ENCODE measurements at regions not wholly inside any gene's neighbourhood (a gene's known extent, or its start where the extent isn't known, plus 50 kb on each side); places are given as distances from the start of the nearest gene placed in this dataset.
A peak's percentile ranks its signal among the peaks of the same experiment; 100 is the strongest.
"Not testable (repeated sequence)": the region's sequence is repeated elsewhere in the genome, so short reads cannot be mapped to it uniquely, and the experiment has no call there.

GRCh38 chr10:33038672-33039071, 80.6 kb upstream of the ITGB1 start:
- no peak for DNase-seq (ENCODE audit: low read depth, low spot score)

DNA sequence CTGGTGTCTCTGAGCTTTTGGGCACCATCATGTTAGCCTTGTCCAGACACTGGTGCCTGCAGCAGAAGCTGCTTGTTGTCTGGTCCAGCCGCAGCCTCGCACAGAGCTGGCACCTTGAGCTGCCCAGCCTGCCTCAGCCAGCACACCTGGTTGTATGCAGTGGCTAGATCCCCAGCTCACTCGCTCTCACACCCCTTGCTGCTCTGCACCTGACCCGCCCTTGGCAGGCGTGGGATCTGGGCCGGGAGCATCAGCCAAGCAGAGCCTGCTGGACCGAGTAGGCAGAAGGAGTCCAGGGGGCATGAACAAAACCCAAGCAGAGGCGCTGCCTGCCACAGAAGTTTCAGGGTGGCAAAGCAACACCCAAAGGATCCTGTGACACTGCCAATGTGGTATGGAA, 79.7 kb upstream of the ITGB1 start:
- DNase-seq (ENCODE audit: low read depth, low spot score), result no peak

- DNase-seq (ENCODE audit: low read depth, low spot score), result no peak
Measured at GRCh38 chr10:33036670-33037069, 78.6 kb upstream of the ITGB1 start.

GRCh38 chr10:33035411-33035810, 77.4 kb upstream of the ITGB1 start:
- DNase-seq (ENCODE audit: low read depth, low spot score), result no peak

- DNase-seq (ENCODE audit: low read depth, low spot score), result no peak
Measured at GRCh38 chr10:33034931-33035330, 76.9 kb upstream of the ITGB1 start.

GRCh38 chr10:33032654-33033151, 74.7 kb upstream of the ITGB1 start:
- DNase-seq (ENCODE audit: low read depth, low spot score), result peak; percentile 71

DNA sequence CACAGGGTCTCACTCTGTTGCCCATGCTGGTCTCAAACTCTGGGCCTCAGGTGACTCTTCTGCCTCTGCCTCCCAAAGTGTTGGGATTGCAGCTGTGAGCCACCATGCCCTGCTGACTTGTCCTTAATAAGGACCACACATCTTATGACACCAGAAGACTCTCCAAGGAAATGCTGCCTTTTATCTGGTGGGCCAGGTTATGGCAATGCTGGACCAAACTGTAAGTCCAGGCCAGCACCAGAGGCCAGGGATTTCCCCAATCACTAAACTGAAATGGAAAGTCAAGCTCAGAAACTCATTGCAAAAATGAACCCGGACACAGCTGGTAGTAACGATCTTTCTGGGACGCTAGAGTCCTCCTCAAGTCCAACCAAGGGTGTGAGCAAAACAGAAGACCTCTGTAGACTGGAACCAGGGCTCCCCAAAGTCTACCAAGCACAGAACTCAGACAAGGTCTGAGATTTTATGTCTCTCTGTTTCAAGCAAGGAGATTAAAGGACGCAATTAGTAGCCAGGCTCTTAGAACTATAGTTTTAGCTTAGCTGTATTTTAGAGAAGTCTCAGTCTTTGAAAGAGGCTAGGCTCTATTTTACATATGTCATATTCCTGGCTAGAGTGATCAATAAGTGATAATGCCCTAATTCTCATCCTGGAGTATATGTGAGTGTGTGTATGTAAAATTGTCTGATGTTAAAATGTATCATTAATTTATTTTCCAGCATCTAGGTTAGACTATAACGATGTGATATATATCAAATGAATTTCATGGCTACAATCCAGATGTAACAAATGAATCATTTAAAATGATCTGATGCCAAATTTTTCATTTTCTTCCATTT, 74.0 kb upstream of the ITGB1 start:
- DNase-seq (ENCODE audit: low read depth, low spot score), result no peak

DNA sequence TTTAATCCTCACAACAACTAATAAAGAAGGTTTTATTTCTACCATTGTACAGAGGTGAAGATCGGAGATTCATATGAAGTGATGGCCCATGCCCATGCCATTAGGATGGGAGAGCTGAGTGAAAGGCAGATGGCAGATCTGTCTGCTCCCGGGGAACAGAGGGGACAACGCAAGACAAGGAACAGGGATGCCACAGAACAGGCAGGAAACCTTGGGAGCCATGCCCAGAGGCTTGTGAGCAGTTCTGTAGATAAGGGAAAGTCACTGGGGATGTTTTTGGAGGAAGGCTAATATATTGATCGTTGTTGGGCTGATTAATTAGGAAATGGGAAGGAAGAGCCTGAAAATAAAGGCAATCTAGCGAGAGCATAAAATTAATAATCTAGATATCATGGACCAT, 73.1 kb upstream of the ITGB1 start:
- no peak for DNase-seq (ENCODE audit: low read depth, low spot score)

- DNase-seq (ENCODE audit: low read depth, low spot score), result not testable (repeated sequence)
Measured at GRCh38 chr10:33028515-33028914, 70.5 kb upstream of the ITGB1 start.

GRCh38 chr10:33027088-33027487, 69.1 kb upstream of the ITGB1 start:
- no peak for DNase-seq (ENCODE audit: low read depth, low spot score)

GRCh38 chr10:33026422-33026821, 68.4 kb upstream of the ITGB1 start:
- no peak for DNase-seq (ENCODE audit: low read depth, low spot score)

DNA sequence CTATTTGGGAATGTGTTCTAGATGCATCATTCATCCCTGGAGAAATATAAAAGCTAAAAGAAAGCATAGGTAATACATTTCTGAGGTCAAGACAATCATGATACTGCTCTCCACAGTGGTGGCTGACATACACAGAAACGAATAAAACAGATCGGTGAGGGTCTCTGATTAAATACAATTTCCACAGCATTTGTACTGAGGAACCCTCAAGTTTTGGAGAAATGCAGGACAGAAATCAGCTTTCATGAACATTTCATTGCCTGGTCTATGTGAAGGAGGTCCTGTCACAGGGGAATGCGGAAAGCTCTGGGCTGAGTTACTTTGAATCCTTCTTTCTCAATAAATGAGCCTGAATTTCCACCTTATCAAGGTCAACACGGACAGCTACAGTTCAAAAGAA, 67.9 kb upstream of the ITGB1 start:
- DNase-seq (ENCODE audit: low read depth, low spot score), result no peak

DNA sequence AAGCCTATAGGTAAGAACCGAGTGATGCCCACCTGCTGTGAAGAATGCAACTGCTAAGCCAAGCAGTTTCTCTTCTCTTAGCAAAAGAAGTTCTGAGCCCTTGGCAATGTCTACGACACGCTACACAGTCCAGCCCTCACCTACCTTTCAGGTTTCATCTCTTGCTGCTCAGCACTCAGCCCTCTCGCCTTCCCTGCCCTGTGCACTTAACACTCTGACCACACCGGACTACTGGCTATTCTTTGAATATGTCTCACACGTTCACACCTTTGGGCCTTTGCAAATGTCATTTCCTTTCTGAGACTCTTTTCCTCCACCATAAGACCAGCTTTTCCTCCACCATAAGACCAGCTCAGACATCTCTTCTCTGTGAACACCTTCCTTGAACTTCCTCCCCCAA, 67.0 kb upstream of the ITGB1 start:
- no peak for DNase-seq (ENCODE audit: low read depth, low spot score)

- no peak for DNase-seq (ENCODE audit: low read depth, low spot score)
Measured at GRCh38 chr10:33022691-33023090, 64.7 kb upstream of the ITGB1 start.

GRCh38 chr10:33022090-33022489, 64.1 kb upstream of the ITGB1 start:
- DNase-seq (ENCODE audit: low read depth, low spot score), result no peak

DNA sequence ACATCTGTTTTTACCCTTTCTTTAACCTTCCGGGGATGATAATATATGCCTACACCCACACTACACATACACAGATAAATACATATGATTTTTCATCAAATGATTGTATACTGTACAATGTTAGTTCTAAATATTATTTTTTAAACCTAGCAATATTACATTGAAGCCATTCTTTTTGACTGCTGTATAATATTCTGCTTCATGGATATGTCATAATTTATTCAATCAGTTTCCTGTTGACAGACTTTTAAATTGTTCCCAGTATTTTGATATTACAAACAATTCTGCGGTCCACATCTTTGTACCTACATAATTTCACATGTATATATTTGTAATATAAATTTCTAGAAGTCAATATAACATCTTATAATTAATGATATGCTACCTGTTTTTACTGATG, 59.0 kb upstream of the ITGB1 start:
- no peak for DNase-seq (ENCODE audit: low read depth, low spot score)

- no peak for DNase-seq (ENCODE audit: low read depth, low spot score)
Measured at GRCh38 chr10:33015761-33016547, 57.9 kb upstream of the ITGB1 start.

GRCh38 chr10:33013331-33013730, 55.3 kb upstream of the ITGB1 start:
- DNase-seq (ENCODE audit: low read depth, low spot score), result not testable (repeated sequence)

DNA sequence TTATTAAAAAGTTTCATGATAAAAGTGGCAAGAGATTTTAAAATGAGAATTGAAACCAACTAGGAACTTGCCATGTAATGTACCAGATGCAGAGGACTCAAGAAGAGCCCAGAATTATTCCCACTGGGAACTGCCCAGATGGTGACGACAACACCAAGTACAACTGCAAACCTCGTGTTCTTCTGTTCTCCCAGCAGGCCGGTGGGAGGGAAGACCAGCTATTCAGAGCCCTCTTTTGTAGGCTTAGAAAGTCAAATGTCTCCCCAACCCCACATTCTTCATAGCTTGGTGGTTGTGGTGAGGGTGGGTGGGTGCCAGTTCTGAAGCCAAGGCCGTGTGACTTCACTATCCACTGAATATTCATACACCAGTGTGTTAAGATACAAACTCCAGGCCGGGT, 54.3 kb upstream of the ITGB1 start:
- DNase-seq (ENCODE audit: low read depth, low spot score), result no peak

DNA sequence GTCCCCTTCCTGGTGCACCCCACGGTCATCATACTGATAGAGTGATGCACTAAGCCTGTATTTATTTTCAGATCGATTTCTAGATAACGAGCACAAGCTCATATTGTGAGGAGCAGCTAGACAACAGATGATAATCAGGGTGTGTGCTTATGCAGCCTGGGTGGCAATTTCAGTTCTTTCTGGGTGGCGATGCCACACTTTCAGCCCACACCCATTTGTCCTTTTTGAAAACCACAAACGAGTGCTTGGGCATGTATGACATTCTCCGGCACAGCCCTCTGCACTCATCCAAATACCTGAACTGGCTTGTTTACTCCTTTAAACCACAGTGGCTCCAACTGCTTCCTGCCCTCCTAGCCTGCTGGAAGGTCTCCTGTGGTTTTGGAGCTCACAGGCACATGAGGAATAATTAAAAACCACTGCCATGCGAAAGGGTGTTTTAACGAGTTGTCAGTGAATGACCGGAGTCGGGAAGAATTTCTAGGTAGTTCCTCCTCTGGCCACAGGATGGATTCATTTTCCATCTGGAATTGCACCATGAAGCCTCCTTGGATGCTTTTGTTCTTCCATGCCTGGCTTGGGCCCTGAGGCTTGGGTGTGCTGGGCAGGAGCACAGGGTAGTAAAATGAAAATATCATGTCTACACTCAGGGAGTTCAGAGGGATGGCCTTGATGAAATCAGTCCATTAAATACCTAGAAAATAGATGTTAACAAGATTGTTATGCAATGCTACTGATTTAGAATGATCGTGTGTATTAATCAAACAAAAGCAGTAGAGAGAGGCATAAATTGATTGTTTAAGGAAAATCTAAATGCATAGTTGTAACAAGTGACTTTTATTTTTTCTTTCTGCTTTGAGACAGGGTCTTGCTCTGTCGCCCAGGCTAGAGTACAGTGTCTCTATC, 52.4 kb upstream of the ITGB1 start:
- no peak for DNase-seq (ENCODE audit: low read depth, low spot score)

All from pulmonary artery endothelial cell (primary cell).